SH-SY5Y (cell line): ENCODE measurements at regions not wholly inside any gene's neighbourhood (a gene's known extent, or its start where the extent isn't known, plus 50 kb on each side); places are given as distances from the start of the nearest gene placed in this dataset.

Experiments
- GATA2 ChIP-seq: IDR thresholded peaks from 2 replicates; pipeline ENCODE4 v1.6.1; 2011; ENCODE audit warnings: mild to moderate bottlenecking, low read depth, low read length
- GATA3 ChIP-seq: IDR thresholded peaks from 2 replicates; pipeline ENCODE4 v1.6.1; 2011; ENCODE audit warnings: low read depth, mild to moderate bottlenecking, low read length, moderate library complexity

DNA sequence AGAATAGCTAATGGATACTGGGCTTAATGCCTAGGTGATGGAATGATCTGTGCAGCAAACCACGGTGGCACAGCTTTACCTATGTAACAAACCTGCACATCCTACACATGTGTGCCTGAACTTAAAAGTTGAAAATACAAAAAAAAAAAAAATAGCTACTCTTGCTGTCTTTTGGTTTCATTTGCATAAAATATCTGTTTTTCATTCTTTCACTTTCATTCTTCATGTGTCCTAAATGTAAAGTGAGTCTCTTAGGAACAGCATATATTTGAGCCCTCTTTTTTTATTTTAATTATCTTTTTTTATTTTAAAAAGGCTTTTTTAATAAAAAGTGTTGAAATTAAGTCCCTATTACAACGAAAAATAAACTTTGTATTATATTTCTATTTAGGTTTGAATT lies 836.1 kb upstream of the KCND2 start:
- TF ChIP-seq GATA2 = no peak
- no peak for TF ChIP-seq GATA3
